A549 (cell line): ENCODE measurements at regions not wholly inside any gene's neighbourhood (a gene's known extent, or its start where the extent isn't known, plus 50 kb on each side); places are given as distances from the start of the nearest gene placed in this dataset.

Experiments
- ATAC-seq, 2 experiments: fragments of 200-7000 bp in 1 of 2; fragments of >200 bp in 1 of 2; cut with Nextera tagmentation in 1 of 2; cut with Tn5 transposase in 1 of 2; 3 replicates each; pipeline versions ENCODE4 v1.8.0 to v1.9.1; 2018 to 2020; ENCODE audit warnings: mild to moderate bottlenecking in 1 of 2, moderate library complexity in 1 of 2
- CTCF ChIA-PET: fragments of 300-600 bp; sonication (Branson Sonifier 250); formaldehyde crosslinking; extraction: SDS; loops from one replicate; lab custom pipeline; 2021; ENCODE audit warnings: antibody characterized with exemption, inconsistent platforms; lab: Yijun Ruan, JAX
- POLR2A ChIA-PET: fragments of 350-600 bp; formaldehyde crosslinking; extraction: SDS; loops from one replicate; lab custom pipeline; 2021; ENCODE audit warnings: antibody characterized with exemption, inconsistent platforms; lab: Yijun Ruan, JAX
- DNase-seq, 2 experiments: peaks; one replicate each; pipeline versions ENCODE4 v3.0.0 to v3.0.0-alpha.2; 2011 to 2016; ENCODE audit warnings: low read depth in 1 of 2, low spot score in 1 of 2
- FAIRE-seq: peaks from 2 replicates; lab custom pipeline; 2011; peaks lifted over from hg19 to GRCh38; lab: Jason Lieb, UNC
- H3K27ac ChIP-seq, 2 experiments: fragments of >200 bp; sonication (Bioruptor Twin); formaldehyde crosslinking; 3 replicates each; pipeline ENCODE4 v1.5.1; 2016 to 2017
- H3K4me1 ChIP-seq: fragments of >200 bp; sonication (Bioruptor Twin); formaldehyde crosslinking; 3 replicates; pipeline ENCODE4 v1.6.1; 2016
- H3K4me2 ChIP-seq: fragments of >200 bp; sonication (Bioruptor Twin); formaldehyde crosslinking; 3 replicates; pipeline ENCODE4 v1.6.1; 2016
- H3K4me3 ChIP-seq: fragments of >200 bp; sonication (Bioruptor Twin); formaldehyde crosslinking; 3 replicates; pipeline ENCODE4 v1.5.1; 2016
- H3K9me3 ChIP-seq: fragments of >200 bp; sonication (Bioruptor Twin); formaldehyde crosslinking; 3 replicates; pipeline ENCODE4 v1.6.1; 2016
- EHMT2 ChIP-seq: fragments of 200-600 bp; sonication (generic); IDR thresholded peaks from 2 replicates; pipeline ENCODE4 v1.6.1; 2016; ENCODE audit warnings: antibody characterized with exemption, low read depth, mild to moderate bottlenecking, moderate library complexity
- FOSL2 ChIP-seq, 2 experiments: fragments of 450-650 bp in 1 of 2; fragments of >200 bp in 1 of 2; sonication (Bioruptor Twin) in 1 of 2; formaldehyde crosslinking; IDR thresholded peaks; 2 replicates each; pipeline versions ENCODE4 v1.5.0 to v1.6.1; 2016 to 2020; ENCODE audit warnings: mild to moderate bottlenecking in 1 of 2, moderate library complexity in 1 of 2
- HMGXB4 ChIP-seq: fragments of 250-450 bp; sonication (Bioruptor Pico); IDR thresholded peaks from 2 replicates; pipeline ENCODE4 v1.5.0; 2021; ENCODE audit warnings: mild to moderate bottlenecking, moderate library complexity, borderline replicate concordance
- HOXA7 ChIP-seq: fragments of 250-450 bp; sonication (Bioruptor Pico); IDR thresholded peaks from 2 replicates; pipeline ENCODE4 v1.5.0; 2020; ENCODE audit warnings: mild to moderate bottlenecking, moderate library complexity
- HOXB13 ChIP-seq: fragments of 250-450 bp; sonication (Bioruptor Pico); IDR thresholded peaks from 2 replicates; pipeline ENCODE4 v1.5.0; 2020; ENCODE audit warnings: low read depth, mild to moderate bottlenecking, moderate library complexity
- HOXB5 ChIP-seq: fragments of 250-450 bp; sonication (Bioruptor Pico); IDR thresholded peaks from 2 replicates; pipeline ENCODE4 v1.5.0; 2020; ENCODE audit warnings: mild to moderate bottlenecking, moderate library complexity
- JUN ChIP-seq, 2 experiments: fragments of >200 bp; sonication (Bioruptor Twin); formaldehyde crosslinking; IDR thresholded peaks; 2 replicates in 1 of 2; 3 replicates in 1 of 2; pipeline ENCODE4 v1.6.1; 2016 to 2017
- JUNB ChIP-seq: fragments of >200 bp; sonication (Bioruptor Twin); formaldehyde crosslinking; IDR thresholded peaks from 2 replicates; pipeline ENCODE4 v1.6.1; 2016
- KDM5A ChIP-seq: fragments of 200-600 bp; sonication (generic); IDR thresholded peaks from 2 replicates; pipeline ENCODE4 v1.6.1; 2016; ENCODE audit warnings: antibody characterized with exemption, mild to moderate bottlenecking
- MAFK ChIP-seq: fragments of 450-650 bp; IDR thresholded peaks from 2 replicates; pipeline ENCODE4 v1.6.1; 2014; ENCODE audit not compliant: partially characterized antibody
- NR3C1 ChIP-seq: fragments of >200 bp; sonication (Bioruptor Twin); formaldehyde crosslinking; IDR thresholded peaks from 3 replicates; pipeline ENCODE4 v1.6.1; 2017
- PHF8 ChIP-seq: fragments of 200-600 bp; sonication (generic); IDR thresholded peaks from 2 replicates; pipeline ENCODE4 v1.6.1; 2016; ENCODE audit warnings: low read depth, mild to moderate bottlenecking, antibody characterized with exemption, moderate library complexity, borderline replicate concordance
- RAD21 ChIP-seq, 2 experiments: fragments of >200 bp in 1 of 2; sonication (Bioruptor Twin) in 1 of 2; formaldehyde crosslinking in 1 of 2; IDR thresholded peaks in 1 of 2; conservative IDR thresholded peaks in 1 of 2; 2 replicates in 1 of 2; 3 replicates in 1 of 2; pipeline ENCODE4 v1.6.1; 2012 to 2018; ENCODE audit warnings: inconsistent platforms in 1 of 2
- RCOR1 ChIP-seq: fragments of 150-350 bp; IDR thresholded peaks from 2 replicates; pipeline ENCODE4 v1.6.1; 2014; ENCODE audit warnings: antibody characterized with exemption, low read length, low read depth
- RNF2 ChIP-seq: fragments of 200-600 bp; sonication (generic); IDR thresholded peaks from 2 replicates; pipeline ENCODE4 v1.6.1; 2016; ENCODE audit warnings: low read depth, mild to moderate bottlenecking, antibody characterized with exemption, moderate library complexity, borderline replicate concordance
- SREBF2 ChIP-seq: fragments of 450-650 bp; IDR thresholded peaks from 2 replicates; pipeline ENCODE4 v1.6.1; 2014; ENCODE audit warnings: mild to moderate bottlenecking, moderate library complexity
- ZC3H11A ChIP-seq: fragments of 450-650 bp; IDR thresholded peaks from 2 replicates; pipeline ENCODE4 v1.6.1; 2014; ENCODE audit warnings: antibody characterized with exemption, mild to moderate bottlenecking
- ZFP36 ChIP-seq: fragments of 450-650 bp; IDR thresholded peaks from 2 replicates; pipeline ENCODE4 v1.6.1; 2014; ENCODE audit warnings: borderline replicate concordance; ENCODE audit not compliant: partially characterized antibody
- ZNF302 ChIP-seq: fragments of 250-450 bp; sonication (Bioruptor Pico); IDR thresholded peaks from 2 replicates; pipeline ENCODE4 v1.9.0; 2021; ENCODE audit warnings: inconsistent platforms, mild to moderate bottlenecking, moderate library complexity
- ZSCAN20 ChIP-seq: fragments of 250-450 bp; sonication (Bioruptor Pico); IDR thresholded peaks from 2 replicates; pipeline ENCODE4 v1.8.0; 2022; ENCODE audit warnings: mild to moderate bottlenecking, moderate library complexity
- WGBS: methylation state at CpG from one replicate; pipeline ENCODE4 v1.1.6; 2017; ENCODE audit errors: missing lambda C conversion rate; 5-methylcytosine and 5-hydroxymethylcytosine counted together
- TF ChIP-seq, protein P1 (sequence below): fragments of >200 bp; sonication (Bioruptor Twin); formaldehyde crosslinking; IDR thresholded peaks from 3 replicates; pipeline ENCODE4 v1.6.1; 2016
- TF ChIP-seq, protein P2 (sequence below): fragments of >200 bp; sonication (Bioruptor Twin); formaldehyde crosslinking; IDR thresholded peaks from 2 replicates; pipeline ENCODE4 v1.6.1; 2016
- TF ChIP-seq, protein P3 (sequence below): fragments of 450-650 bp; IDR thresholded peaks from 2 replicates; pipeline ENCODE4 v1.6.1; 2014; ENCODE audit warnings: antibody characterized with exemption
- TF ChIP-seq, protein P4 (sequence below): IDR thresholded peaks from 2 replicates; pipeline ENCODE4 v1.6.1; 2012; ENCODE audit warnings: low read depth, borderline replicate concordance

GRCh38 chr7:24026351-24026750, 257.6 kb upstream of the NPY start (continued):
- TF ChIP-seq ZFP36 (no peak), KDM5A (no peak), RCOR1 (no peak), SREBF2 (no peak), HMGXB4 (CRISPR knock-in tag) (no peak)
- TF ChIP-seq, protein P1, sequence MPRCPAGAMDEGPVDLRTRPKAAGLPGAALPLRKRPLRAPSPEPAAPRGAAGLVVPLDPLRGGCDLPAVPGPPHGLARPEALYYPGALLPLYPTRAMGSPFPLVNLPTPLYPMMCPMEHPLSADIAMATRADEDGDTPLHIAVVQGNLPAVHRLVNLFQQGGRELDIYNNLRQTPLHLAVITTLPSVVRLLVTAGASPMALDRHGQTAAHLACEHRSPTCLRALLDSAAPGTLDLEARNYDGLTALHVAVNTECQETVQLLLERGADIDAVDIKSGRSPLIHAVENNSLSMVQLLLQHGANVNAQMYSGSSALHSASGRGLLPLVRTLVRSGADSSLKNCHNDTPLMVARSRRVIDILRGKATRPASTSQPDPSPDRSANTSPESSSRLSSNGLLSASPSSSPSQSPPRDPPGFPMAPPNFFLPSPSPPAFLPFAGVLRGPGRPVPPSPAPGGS, result no peak
- TF ChIP-seq, all 56 proteins: peak for 0

DNA sequence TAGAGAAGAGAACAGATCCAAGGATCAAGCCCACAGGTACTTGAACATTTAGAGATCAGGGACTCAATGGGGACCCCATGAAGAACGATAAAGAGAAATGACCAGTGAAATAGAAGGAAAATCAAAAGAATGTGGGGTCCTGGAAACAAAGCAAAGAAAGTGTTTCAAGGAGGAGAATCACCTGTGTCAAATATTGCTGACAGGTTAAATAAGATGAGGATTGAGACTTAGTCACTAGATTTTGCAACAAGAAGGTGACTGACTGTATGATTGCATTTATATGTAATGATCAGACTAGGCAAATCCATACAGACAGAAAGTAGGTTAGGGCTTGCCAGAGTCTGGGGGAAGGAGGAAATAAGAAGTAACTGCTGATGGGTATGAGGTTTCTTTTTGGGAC, 254.9 kb upstream of the NPY start:
- no peaks in the 10 kb centered on the region for H3K9me3 ChIP-seq
- no peak overlapping the region for H3K4me3 ChIP-seq
- H3K4me1 ChIP-seq, result no peaks in the 10 kb centered on the region
- ATAC-seq, result no peak
- TF ChIP-seq MAFK (peak; percentile 40), JUN (IDR thresholded peaks at IDR 0.05) (no peak), JUNB (no peak), PHF8 (no peak), HOXB5 (no peak)
- TF ChIP-seq, protein P2, sequence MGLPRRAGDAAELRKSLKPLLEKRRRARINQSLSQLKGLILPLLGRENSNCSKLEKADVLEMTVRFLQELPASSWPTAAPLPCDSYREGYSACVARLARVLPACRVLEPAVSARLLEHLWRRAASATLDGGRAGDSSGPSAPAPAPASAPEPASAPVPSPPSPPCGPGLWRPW, result no peak
- 0% methylated on average over 1 of the region's 1 CpG for WGBS
- no peak overlapping the region for H3K4me2 ChIP-seq
- no peak overlapping the region for H3K27ac ChIP-seq
- CTCF ChIA-PET, result no interaction called here
- no peak for FAIRE-seq
- DNase-seq, result no peak
- POLR2A ChIA-PET, result no interaction called here

DNA sequence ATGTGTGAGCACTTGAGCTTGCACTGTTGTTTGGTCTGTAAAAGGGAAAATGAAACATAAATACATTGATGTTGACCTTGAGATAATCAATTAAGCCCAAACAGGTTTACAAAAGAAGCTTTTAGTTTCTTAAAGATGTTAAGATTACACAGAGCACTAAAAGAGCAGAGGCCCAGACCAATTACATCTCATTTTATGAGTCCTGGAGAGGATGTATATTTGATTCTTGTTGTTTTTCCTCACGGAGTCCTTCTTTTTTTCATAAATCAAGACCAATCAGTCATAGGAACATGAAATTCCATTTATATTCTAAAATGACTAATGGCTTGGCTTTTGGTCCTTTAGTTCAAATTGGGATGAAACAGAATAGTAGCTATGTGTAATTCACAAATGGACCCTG, 249.7 kb upstream of the NPY start:
- TF ChIP-seq, protein P3, sequence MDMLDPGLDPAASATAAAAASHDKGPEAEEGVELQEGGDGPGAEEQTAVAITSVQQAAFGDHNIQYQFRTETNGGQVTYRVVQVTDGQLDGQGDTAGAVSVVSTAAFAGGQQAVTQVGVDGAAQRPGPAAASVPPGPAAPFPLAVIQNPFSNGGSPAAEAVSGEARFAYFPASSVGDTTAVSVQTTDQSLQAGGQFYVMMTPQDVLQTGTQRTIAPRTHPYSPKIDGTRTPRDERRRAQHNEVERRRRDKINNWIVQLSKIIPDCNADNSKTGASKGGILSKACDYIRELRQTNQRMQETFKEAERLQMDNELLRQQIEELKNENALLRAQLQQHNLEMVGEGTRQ, result no peak
- TF ChIP-seq ZC3H11A, result no peak
- TF ChIP-seq, protein P2, result no peak
- no peak for TF ChIP-seq EHMT2
- TF ChIP-seq HOXB13, result no peak
- no peak for TF ChIP-seq RAD21 (conservative IDR thresholded peaks at IDR 0.05 in 1 of 2, IDR thresholded peaks at IDR 0.05 in 1 of 2)
- no peak for TF ChIP-seq ZNF302 (CRISPR knock-in tag)
- no peak for TF ChIP-seq RNF2
- TF ChIP-seq, protein P4, sequence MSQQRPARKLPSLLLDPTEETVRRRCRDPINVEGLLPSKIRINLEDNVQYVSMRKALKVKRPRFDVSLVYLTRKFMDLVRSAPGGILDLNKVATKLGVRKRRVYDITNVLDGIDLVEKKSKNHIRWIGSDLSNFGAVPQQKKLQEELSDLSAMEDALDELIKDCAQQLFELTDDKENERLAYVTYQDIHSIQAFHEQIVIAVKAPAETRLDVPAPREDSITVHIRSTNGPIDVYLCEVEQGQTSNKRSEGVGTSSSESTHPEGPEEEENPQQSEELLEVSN, result no peak
- no peak for TF ChIP-seq HOXA7
- no peak for TF ChIP-seq JUN (IDR thresholded peaks at IDR 0.05)
- no peak for TF ChIP-seq ZSCAN20 (CRISPR knock-in tag)
- no peak for TF ChIP-seq FOSL2 (IDR thresholded peaks at IDR 0.05)
- TF ChIP-seq FOSL2 (CRISPR knock-in tag; IDR thresholded peaks at IDR 0.05), result no peak
- TF ChIP-seq JUNB, result no peak
- TF ChIP-seq NR3C1, result no peak

More for the DNA sequence above, 249.7 kb upstream of the NPY start:
- no peak for DNase-seq
- WGBS, result 32% methylated on average over 1 of the region's 1 CpG
- H3K27ac ChIP-seq, result no peak overlapping the region
- no peaks in the 10 kb centered on the region for H3K4me1 ChIP-seq
- FAIRE-seq, result no peak
- H3K9me3 ChIP-seq, result no peaks in the 10 kb centered on the region
- no peak overlapping the region for H3K4me3 ChIP-seq
- no peak for ATAC-seq
- POLR2A ChIA-PET, result no interaction called here
- no peak overlapping the region for H3K4me2 ChIP-seq
- CTCF ChIA-PET, result no interaction called here
